ENCODE measurements at regions not wholly inside any gene's neighbourhood (a gene's known extent, or its start where the extent isn't known, plus 50 kb on each side); places are given as distances from the start of the nearest gene placed in this dataset.

GRCh38 chr1:55584526-55585401, 369.6 kb upstream of the USP24 start:
- H3K27me3 ChIP-seq (replicated peaks), result no peaks in the 10 kb centered on the region
- no peaks in the 10 kb centered on the region for H3K36me3 ChIP-seq (replicated peaks)
- no peak overlapping the region for H3K4me3 ChIP-seq (ENCODE audit: low read depth, low read length)
- DNase-seq, result no peak
- H3K27ac ChIP-seq, result no peak overlapping the region
- in situ Hi-C loops (cut with HindIII; ENCODE audit: low pct_ligation_motif_present, low sequenced_read_pairs), result no loop called here
- peak; percentile 25 for TF ChIP-seq CTCF (IDR thresholded peaks at IDR 0.05; ENCODE audit: low read depth, low read length, missing control alignments)

GRCh38 chr1:55582084-55582483, 366.9 kb upstream of the USP24 start:
- DNase-seq, result no peak
- TF ChIP-seq CTCF (IDR thresholded peaks at IDR 0.05; ENCODE audit: low read depth, low read length, missing control alignments), result no peak
- Histone ChIP-seq H3K27ac (no peak overlapping the region), H3K4me3 (ENCODE audit: low read depth, low read length) (no peak overlapping the region), H3K36me3 (replicated peaks) (no peaks in the 10 kb centered on the region), H3K27me3 (replicated peaks) (no peaks in the 10 kb centered on the region)
- in situ Hi-C loops (cut with HindIII; ENCODE audit: low pct_ligation_motif_present, low sequenced_read_pairs), result no loop called here

- Histone ChIP-seq H3K36me3 (replicated peaks) (no peaks in the 10 kb centered on the region), H3K27me3 (replicated peaks) (no peaks in the 10 kb centered on the region), H3K27ac (no peak overlapping the region), H3K4me3 (ENCODE audit: low read depth, low read length) (no peak overlapping the region)
- no peak for TF ChIP-seq CTCF (IDR thresholded peaks at IDR 0.05; ENCODE audit: low read depth, low read length, missing control alignments)
- DNase-seq, result peak; percentile 53
- in situ Hi-C loops (cut with HindIII; ENCODE audit: low pct_ligation_motif_present, low sequenced_read_pairs), result no loop called here
Measured at GRCh38 chr1:55580845-55581332, 365.7 kb upstream of the USP24 start.

GRCh38 chr1:55579332-55580001, 364.3 kb upstream of the USP24 start:
- no peaks in the 10 kb centered on the region for H3K27me3 ChIP-seq (replicated peaks)
- no peak for DNase-seq
- H3K27ac ChIP-seq, result no peak overlapping the region
- no peak overlapping the region for H3K4me3 ChIP-seq (ENCODE audit: low read depth, low read length)
- in situ Hi-C loops (cut with HindIII; ENCODE audit: low pct_ligation_motif_present, low sequenced_read_pairs), result no loop called here
- no peaks in the 10 kb centered on the region for H3K36me3 ChIP-seq (replicated peaks)
- no peak for TF ChIP-seq CTCF (IDR thresholded peaks at IDR 0.05; ENCODE audit: low read depth, low read length, missing control alignments)

GRCh38 chr1:55578646-55579045, 363.5 kb upstream of the USP24 start:
- H3K27me3 ChIP-seq (replicated peaks), result no peaks in the 10 kb centered on the region
- TF ChIP-seq CTCF (IDR thresholded peaks at IDR 0.05; ENCODE audit: low read depth, low read length, missing control alignments), result no peak
- H3K4me3 ChIP-seq (ENCODE audit: low read depth, low read length), result no peak overlapping the region
- no peaks in the 10 kb centered on the region for H3K36me3 ChIP-seq (replicated peaks)
- H3K27ac ChIP-seq, result no peak overlapping the region
- in situ Hi-C loops (cut with HindIII; ENCODE audit: low pct_ligation_motif_present, low sequenced_read_pairs), result no loop called here
- DNase-seq, result no peak
